ENCODE measurements at regions not wholly inside any gene's neighbourhood (a gene's known extent, or its start where the extent isn't known, plus 50 kb on each side); places are given as distances from the start of the nearest gene placed in this dataset.

GRCh38 chr4:134313591-134313990 is 112.0 kb upstream of the PABPC4L start:
- Histone ChIP-seq H3K4me3 (no peak overlapping the region), H3K9me3 (peaks cover 0 to 4% (median 0%) of the 10 kb centered on the region in 8 donors), H3K27ac (no peak overlapping the region), H3K4me1 (no peaks in the 10 kb centered on the region), H3K36me3 (no peaks in the 10 kb centered on the region), H3K27me3 (replicated peaks in 1 of 7) (no peaks in the 10 kb centered on the region)
- intact Hi-C loops (cut with DNase I; ENCODE audit: low total_unique reads): no loop called here
- DNase-seq: no peak
- WGBS, 5 donors: 68 to 79% (median 72%) methylated on average over 2 of the region's 2 CpGs
- no peak for TF ChIP-seq POLR2AphosphoS5 (IDR thresholded peaks at IDR 0.05)
- TF ChIP-seq CTCF (IDR thresholded peaks at IDR 0.05 in 8 of 11, conservative IDR thresholded peaks at IDR 0.05 in 3 of 11): no peak
- no peak for TF ChIP-seq POLR2A (IDR thresholded peaks at IDR 0.05)

GRCh38 chr4:134309715-134310114 is 108.1 kb upstream of the PABPC4L start:
- Histone ChIP-seq H3K4me3 (no peak overlapping the region), H3K36me3 (no peaks in the 10 kb centered on the region), H3K9me3 (peaks cover 0 to 5% (median 0%) of the 10 kb centered on the region in 8 donors), H3K4me1 (no peaks in the 10 kb centered on the region), H3K27me3 (replicated peaks in 1 of 7) (no peaks in the 10 kb centered on the region), H3K27ac (no peak overlapping the region)
- TF ChIP-seq POLR2AphosphoS5 (IDR thresholded peaks at IDR 0.05): no peak
- TF ChIP-seq CTCF (IDR thresholded peaks at IDR 0.05 in 8 of 11, conservative IDR thresholded peaks at IDR 0.05 in 3 of 11): no peak
- no peak for TF ChIP-seq POLR2A (IDR thresholded peaks at IDR 0.05)
- 76 to 88% (median 81%) methylated on average over 2 of the region's 2 CpGs for WGBS, 5 donors
- no peak for DNase-seq
- intact Hi-C loops (cut with DNase I; ENCODE audit: low total_unique reads): no loop called here

- TF ChIP-seq POLR2A (IDR thresholded peaks at IDR 0.05) (no peak), POLR2AphosphoS5 (IDR thresholded peaks at IDR 0.05) (no peak), CTCF (IDR thresholded peaks at IDR 0.05 in 8 of 11, conservative IDR thresholded peaks at IDR 0.05 in 3 of 11) (no peak)
- no peak for DNase-seq
- H3K4me3 ChIP-seq: no peak overlapping the region
- no peaks in the 10 kb centered on the region for H3K4me1 ChIP-seq
- intact Hi-C loops (cut with DNase I; ENCODE audit: low total_unique reads): no loop called here
- H3K27ac ChIP-seq: no peak overlapping the region
- peaks cover 0 to 9% (median 0%) of the 10 kb centered on the region in 8 donors for H3K9me3 ChIP-seq
- H3K36me3 ChIP-seq: no peaks in the 10 kb centered on the region
- no peaks in the 10 kb centered on the region for H3K27me3 ChIP-seq (replicated peaks in 1 of 7)
These were observed 107.3 kb upstream of the PABPC4L start for GRCh38 chr4:134308910-134309309.

- no peak for TF ChIP-seq CTCF (IDR thresholded peaks at IDR 0.05 in 8 of 11, conservative IDR thresholded peaks at IDR 0.05 in 3 of 11)
- no peak for TF ChIP-seq POLR2AphosphoS5 (IDR thresholded peaks at IDR 0.05)
- no peak for TF ChIP-seq POLR2A (IDR thresholded peaks at IDR 0.05)
- DNase-seq: no peak
- H3K9me3 ChIP-seq: peaks cover 0 to 32% (median 12%) of the 10 kb centered on the region in 8 donors
- H3K4me3 ChIP-seq: no peak overlapping the region
- H3K27ac ChIP-seq: no peak overlapping the region
- no peaks in the 10 kb centered on the region for H3K4me1 ChIP-seq
- no peaks in the 10 kb centered on the region for H3K36me3 ChIP-seq
- intact Hi-C loops (cut with DNase I; ENCODE audit: low total_unique reads): no loop called here
- no peaks in the 10 kb centered on the region for H3K27me3 ChIP-seq (replicated peaks in 1 of 7)
These were observed 96.7 kb upstream of the PABPC4L start for GRCh38 chr4:134298313-134298712.
